CD4-positive, CD25-positive, alpha-beta regulatory T cell (primary cell): ENCODE measurements at regions not wholly inside any gene's neighbourhood (a gene's known extent, or its start where the extent isn't known, plus 50 kb on each side); places are given as distances from the start of the nearest gene placed in this dataset.
"Not testable (repeated sequence)": the region's sequence is repeated elsewhere in the genome, so short reads cannot be mapped to it uniquely, and the experiment has no call there.

Experiments
- ATAC-seq, 2 donors: fragments of 150-1000 bp; cut with Tn5 transposase; one replicate each; pipeline ENCODE4 v1.10.0; 2021; ENCODE audit warnings: low read depth in 2 of 2, moderate number of reproducible peaks in 2 of 2, moderate library complexity in 1 of 2
- DNase-seq, 3 donors: peaks; one replicate each; pipeline versions ENCODE4 v3.0.0 to v3.0.0-alpha.2; 2012 to 2022; ENCODE audit warnings: mixed read lengths in 1 of 3
- H3K27ac ChIP-seq: one replicate; pipeline ENCODE4 v1.7.0; 2013; ENCODE audit warnings: mild to moderate bottlenecking, low read length; ENCODE audit not compliant: insufficient read depth, poor library complexity, severe bottlenecking
- H3K27me3 ChIP-seq: one replicate; pipeline ENCODE4 v1.7.0; 2013; ENCODE audit warnings: low read length; ENCODE audit not compliant: control insufficient read depth, insufficient read depth
- H3K36me3 ChIP-seq: one replicate; pipeline ENCODE4 v1.7.0; 2013; ENCODE audit warnings: mild to moderate bottlenecking, low read length, moderate library complexity; ENCODE audit not compliant: control insufficient read depth, insufficient read depth
- H3K4me1 ChIP-seq: 2 replicates; pipeline ENCODE4 v1.7.0; 2013; ENCODE audit warnings: mild to moderate bottlenecking, low read length; ENCODE audit not compliant: insufficient read depth, control insufficient read depth, poor library complexity, severe bottlenecking
- H3K4me3 ChIP-seq: one replicate; pipeline ENCODE4 v1.7.0; 2013; ENCODE audit warnings: low read depth, mild to moderate bottlenecking, low read length, moderate library complexity
- H3K9me3 ChIP-seq, 2 experiments: 1 replicate in 1 of 2; 2 replicates in 1 of 2; pipeline ENCODE4 v1.7.0; 2013; ENCODE audit warnings: low read length in 2 of 2, mild to moderate bottlenecking in 1 of 2, moderate library complexity in 1 of 2; ENCODE audit not compliant: control insufficient read depth in 2 of 2
- H3K27ac Mint-ChIP-seq, 3 donors: one replicate each; pipeline ENCODE4 v1.8.0; 2020 to 2022; ENCODE audit warnings: mild to moderate bottlenecking in 3 of 3, mixed read lengths in 3 of 3, moderate library complexity in 2 of 3
- H3K27me3 Mint-ChIP-seq: one replicate; pipeline ENCODE4 v1.8.0; 2022; ENCODE audit warnings: mild to moderate bottlenecking, mixed read lengths
- H3K36me3 Mint-ChIP-seq: one replicate; pipeline ENCODE4 v1.8.0; 2020; ENCODE audit warnings: mixed read lengths
- H3K4me1 Mint-ChIP-seq, 4 donors: one replicate each; pipeline ENCODE4 v1.8.0; 2020 to 2022; ENCODE audit warnings: mixed read lengths in 4 of 4, mild to moderate bottlenecking in 1 of 4
- H3K4me3 Mint-ChIP-seq, 4 donors: one replicate each; pipeline ENCODE4 v1.8.0; 2020 to 2022; ENCODE audit warnings: mild to moderate bottlenecking in 4 of 4, mixed read lengths in 4 of 4, moderate library complexity in 3 of 4
- H3K9me3 Mint-ChIP-seq, 7 donors: one replicate each; pipeline ENCODE4 v1.8.0; 2020 to 2022; ENCODE audit warnings: mixed read lengths in 7 of 7, mild to moderate bottlenecking in 3 of 7, moderate library complexity in 2 of 7

- Mint-ChIP-seq H3K9me3 (peaks cover 0 to 29% (median 5%) of the 10 kb centered on the region in 7 donors), H3K4me1 (no peaks in the 10 kb centered on the region), H3K4me3 (no peak overlapping the region), H3K27ac (no peak overlapping the region), H3K27me3 (no peaks in the 10 kb centered on the region), H3K36me3 (no peaks in the 10 kb centered on the region)
- Histone ChIP-seq H3K27me3 (no peaks in the 10 kb centered on the region), H3K4me3 (no peak overlapping the region), H3K9me3 (peaks cover 3% of the 10 kb centered on the region in 2 experiments), H3K27ac (no peak overlapping the region), H3K4me1 (no peaks in the 10 kb centered on the region), H3K36me3 (no peaks in the 10 kb centered on the region)
- ATAC-seq = no peak
- no peak for DNase-seq
Observed at GRCh38 chr6:69487688-69488087, 309.1 kb downstream of the LMBRD1 start.

GRCh38 chr6:69466979-69467570 is 329.7 kb downstream of the LMBRD1 start:
- DNase-seq (no peak), ATAC-seq (no peak)
- Histone ChIP-seq H3K27me3 (no peaks in the 10 kb centered on the region), H3K4me1 (no peaks in the 10 kb centered on the region), H3K9me3 (no peaks in the 10 kb centered on the region), H3K36me3 (no peaks in the 10 kb centered on the region), H3K27ac (no peak overlapping the region), H3K4me3 (no peak overlapping the region)
- H3K27ac Mint-ChIP-seq = no peak overlapping the region
- H3K36me3 Mint-ChIP-seq = no peaks in the 10 kb centered on the region
- H3K4me3 Mint-ChIP-seq = no peak overlapping the region
- peaks cover 0 to 5% (median 4%) of the 10 kb centered on the region in 7 donors for H3K9me3 Mint-ChIP-seq
- H3K4me1 Mint-ChIP-seq = no peaks in the 10 kb centered on the region
- H3K27me3 Mint-ChIP-seq = no peaks in the 10 kb centered on the region

DNA sequence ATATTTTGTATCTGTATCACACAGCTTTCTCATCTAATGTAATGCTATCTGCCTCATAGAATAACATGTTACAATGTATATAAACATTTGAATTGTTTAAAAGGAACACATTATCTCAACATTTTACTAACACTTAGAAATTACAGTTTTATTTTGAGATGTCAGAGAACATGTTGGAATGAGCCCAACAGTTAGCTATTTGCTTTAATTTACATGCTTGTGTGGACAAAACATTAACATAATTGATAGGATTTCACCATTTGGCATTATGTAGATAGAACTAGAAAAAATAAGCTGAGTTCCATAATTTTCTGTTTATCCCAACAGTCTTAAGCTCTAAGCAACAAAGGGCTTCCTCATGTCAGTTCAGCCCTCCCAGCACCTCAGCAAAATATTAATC is 330.9 kb downstream of the LMBRD1 start:
- H3K4me1 ChIP-seq = no peaks in the 10 kb centered on the region
- no peak overlapping the region for H3K4me3 ChIP-seq
- Mint-ChIP-seq H3K4me1 (no peaks in the 10 kb centered on the region), H3K27me3 (no peaks in the 10 kb centered on the region), H3K27ac (no peak overlapping the region), H3K9me3 (peaks cover 0 to 5% (median 0%) of the 10 kb centered on the region in 7 donors), H3K4me3 (no peak overlapping the region), H3K36me3 (no peaks in the 10 kb centered on the region)
- DNase-seq (no peak), ATAC-seq (no peak)
- no peaks in the 10 kb centered on the region for H3K27me3 ChIP-seq
- H3K36me3 ChIP-seq = no peaks in the 10 kb centered on the region
- H3K27ac ChIP-seq = no peak overlapping the region
- no peaks in the 10 kb centered on the region for H3K9me3 ChIP-seq

- Mint-ChIP-seq H3K27me3 (no peaks in the 10 kb centered on the region), H3K4me3 (no peak overlapping the region)
Observed at GRCh38 chr6:69456086-69456485, 340.7 kb downstream of the LMBRD1 start.

DNA sequence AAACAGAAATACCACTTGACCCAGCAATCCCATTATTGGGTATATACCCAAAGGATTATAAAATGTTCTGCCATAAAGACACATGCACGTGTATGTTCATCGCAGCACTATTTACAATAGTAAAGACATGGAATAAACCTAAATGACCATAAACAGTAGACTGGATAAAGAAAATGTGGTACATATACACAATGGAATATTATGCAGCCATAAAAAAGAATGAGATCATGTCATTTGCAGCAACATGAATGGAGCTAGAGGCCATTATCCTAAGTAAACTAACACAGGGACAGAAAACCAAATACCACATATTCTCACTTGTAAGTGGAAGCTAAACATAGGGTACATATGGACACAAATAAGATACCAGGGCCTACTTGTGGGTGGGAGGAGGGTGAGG is 342.2 kb downstream of the LMBRD1 start:
- not testable (repeated sequence) for H3K36me3 ChIP-seq, H3K9me3 Mint-ChIP-seq, H3K4me3 Mint-ChIP-seq, DNase-seq, H3K27me3 ChIP-seq, H3K36me3 Mint-ChIP-seq, H3K27ac Mint-ChIP-seq, H3K4me1 ChIP-seq, H3K27ac ChIP-seq, H3K4me3 ChIP-seq, H3K9me3 ChIP-seq, ATAC-seq, H3K4me1 Mint-ChIP-seq, H3K27me3 Mint-ChIP-seq

More at GRCh38 chr6:69456086-69456485, 340.7 kb downstream of the LMBRD1 start:
- Mint-ChIP-seq H3K9me3 (peaks cover 0 to 4% (median 2%) of the 10 kb centered on the region in 7 donors), H3K4me1 (peaks cover 0 to 5% (median 0%) of the 10 kb centered on the region in 4 donors), H3K36me3 (no peaks in the 10 kb centered on the region), H3K27ac (no peak overlapping the region)
- Histone ChIP-seq H3K36me3 (no peaks in the 10 kb centered on the region), H3K27me3 (no peaks in the 10 kb centered on the region), H3K4me3 (no peak overlapping the region), H3K4me1 (no peaks in the 10 kb centered on the region), H3K9me3 (no peaks in the 10 kb centered on the region), H3K27ac (no peak overlapping the region)
- DNase-seq (no peak), ATAC-seq (no peak)

DNA sequence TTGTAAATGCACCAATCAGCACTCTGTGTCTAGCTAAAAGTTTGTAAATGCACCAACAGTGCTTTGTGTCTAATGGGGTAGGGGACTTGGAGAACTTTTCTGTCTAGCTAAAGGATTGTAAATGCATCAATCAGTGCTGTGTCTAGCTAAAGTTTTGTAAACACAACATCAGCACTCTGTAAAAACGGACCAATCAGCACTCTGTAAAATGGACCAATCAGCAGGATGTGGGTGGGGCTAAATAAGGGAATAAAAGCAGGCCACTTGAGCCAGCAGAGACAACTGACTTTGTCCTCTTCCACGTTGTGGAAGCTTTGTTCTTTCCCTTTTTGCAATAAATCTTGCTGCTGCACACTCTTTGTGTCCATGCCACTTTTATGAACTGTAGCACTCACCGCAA is 346.3 kb downstream of the LMBRD1 start:
- not testable (repeated sequence) for ATAC-seq, H3K36me3 Mint-ChIP-seq, H3K4me3 Mint-ChIP-seq, H3K36me3 ChIP-seq, H3K27me3 Mint-ChIP-seq, H3K4me3 ChIP-seq, H3K27ac Mint-ChIP-seq, H3K4me1 Mint-ChIP-seq, H3K9me3 ChIP-seq, H3K27ac ChIP-seq, DNase-seq, H3K27me3 ChIP-seq, H3K4me1 ChIP-seq
- H3K9me3 Mint-ChIP-seq = peaks cover 1 to 16% (median 5%) of the 10 kb centered on the region in 7 donors

DNA sequence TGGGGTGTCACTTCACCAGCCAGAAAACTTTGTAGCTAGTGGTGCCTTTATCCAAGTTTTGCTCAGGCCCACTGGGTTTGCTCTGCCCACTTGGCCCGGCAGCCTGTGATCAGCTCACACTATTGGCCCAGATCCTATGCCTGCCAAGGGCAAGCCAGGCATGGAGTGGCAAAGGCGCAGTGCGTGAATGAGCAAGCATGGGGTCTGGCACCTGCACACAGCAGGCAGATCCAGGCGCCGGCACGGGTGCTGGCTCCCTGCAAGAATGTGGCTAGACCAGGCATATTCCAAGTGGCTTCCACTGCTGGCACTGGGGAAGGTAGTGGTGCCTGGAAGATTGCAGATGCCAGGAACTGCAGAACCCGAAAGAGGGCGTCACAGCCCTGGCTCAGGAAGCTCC is 346.9 kb downstream of the LMBRD1 start:
- Histone ChIP-seq H3K4me1 (no peaks in the 10 kb centered on the region), H3K36me3 (no peaks in the 10 kb centered on the region), H3K27me3 (no peaks in the 10 kb centered on the region), H3K4me3 (no peak overlapping the region), H3K27ac (no peak overlapping the region), H3K9me3 (peaks cover 0 to 3% of the 10 kb centered on the region in 2 experiments)
- no peak for ATAC-seq
- Mint-ChIP-seq H3K36me3 (no peaks in the 10 kb centered on the region), H3K27me3 (no peaks in the 10 kb centered on the region), H3K9me3 (peaks cover 1 to 17% (median 5%) of the 10 kb centered on the region in 7 donors), H3K4me3 (no peak overlapping the region), H3K27ac (no peak overlapping the region), H3K4me1 (peaks cover 0 to 5% (median 0%) of the 10 kb centered on the region in 4 donors)
- no peak for DNase-seq
